NOMO-1 (cell line): ENCODE measurements at regions not wholly inside any gene's neighbourhood (a gene's known extent, or its start where the extent isn't known, plus 50 kb on each side); places are given as distances from the start of the nearest gene placed in this dataset.
"Not testable (repeated sequence)": the region's sequence is repeated elsewhere in the genome, so short reads cannot be mapped to it uniquely, and the experiment has no call there.

Source experiments
- DNase-seq, 2 experiments: peaks; one replicate each; lab custom pipeline; 2025; ENCODE audit not compliant: unreplicated experiment in 2 of 2; lab: John Stamatoyannopoulos, UW

DNA sequence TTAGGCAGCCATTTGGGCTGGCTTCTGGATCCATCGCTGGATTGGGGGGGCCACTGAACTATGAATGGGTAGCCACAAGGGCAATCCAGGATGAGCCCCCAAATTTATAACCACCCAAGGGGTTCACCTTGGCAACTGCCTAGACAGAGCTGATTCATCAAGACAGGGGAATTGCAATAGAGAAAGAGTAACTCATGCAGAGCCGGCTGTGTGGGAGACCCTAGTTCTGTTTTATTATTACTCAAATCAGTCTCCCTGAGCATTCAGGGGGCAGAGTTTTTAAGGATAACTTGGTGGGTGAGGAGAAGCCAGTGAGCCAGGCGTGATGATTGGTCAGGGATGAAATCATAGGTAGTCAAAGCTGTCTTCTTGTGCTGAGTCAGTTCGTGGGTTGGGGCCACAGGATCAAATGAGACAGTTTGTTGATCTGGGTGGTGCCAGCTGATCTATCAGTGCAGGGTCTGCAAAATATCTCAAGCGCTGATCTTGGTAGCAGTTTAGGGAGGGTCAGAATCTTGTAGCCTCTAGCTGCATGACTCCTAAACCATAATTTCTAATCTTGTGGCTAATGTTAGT is 57.9 kb downstream of the DNAJB9 start:
- DNase-seq: no peak

DNA sequence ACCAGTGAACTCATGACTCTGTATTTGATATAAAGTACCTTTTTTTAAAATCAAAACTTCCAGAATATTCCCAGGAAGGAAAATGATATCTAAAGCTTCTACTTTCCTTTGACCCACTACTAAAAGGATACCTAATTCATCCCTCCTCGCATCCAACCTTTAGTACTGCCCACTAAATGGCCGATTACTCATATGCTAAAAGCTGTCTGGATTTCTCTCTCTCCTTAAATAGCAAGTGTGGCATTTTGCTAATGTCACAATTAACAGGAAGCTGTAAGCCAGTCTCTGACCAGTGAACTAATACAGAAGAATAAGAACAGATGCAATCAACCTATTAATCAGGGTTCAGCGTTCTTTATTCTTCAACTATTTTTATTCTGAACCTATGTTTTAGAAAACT is 59.0 kb downstream of the DNAJB9 start:
- DNase-seq: no peak

DNA sequence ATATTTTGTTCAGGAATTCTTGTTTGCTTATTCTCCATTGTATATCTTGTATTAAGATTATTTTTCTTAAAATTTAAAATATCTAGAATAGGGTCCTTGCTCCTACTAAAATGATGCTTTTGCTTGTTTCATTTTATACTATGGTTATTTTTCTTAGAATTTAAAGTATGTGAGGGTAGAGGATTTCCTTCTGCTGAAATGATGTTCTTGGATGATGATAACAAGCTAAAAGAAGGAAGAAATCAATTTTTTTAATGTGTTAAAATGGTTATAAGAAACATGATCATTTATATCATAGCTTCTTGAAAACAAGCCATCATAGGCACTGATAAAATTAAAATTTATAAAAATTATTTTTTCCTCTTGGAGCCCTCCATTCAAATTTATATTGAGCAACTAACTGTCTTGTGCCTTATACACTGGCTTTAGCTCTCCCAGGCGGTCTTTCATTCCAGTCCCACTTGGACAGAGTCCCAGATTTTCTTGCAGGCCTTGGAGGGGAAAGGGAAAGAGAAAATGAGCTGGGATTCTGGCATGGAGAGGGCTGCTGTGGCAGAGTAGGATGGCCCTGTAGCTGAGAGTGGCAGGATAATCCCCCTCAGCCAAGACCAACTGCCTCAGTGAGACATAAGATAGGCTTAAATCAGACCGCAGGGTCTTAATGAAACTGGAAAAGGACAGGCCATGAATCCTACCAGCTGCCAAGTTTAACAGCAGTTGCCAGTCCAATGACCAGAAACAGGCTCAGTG is 60.2 kb downstream of the DNAJB9 start:
- no peak for DNase-seq

DNA sequence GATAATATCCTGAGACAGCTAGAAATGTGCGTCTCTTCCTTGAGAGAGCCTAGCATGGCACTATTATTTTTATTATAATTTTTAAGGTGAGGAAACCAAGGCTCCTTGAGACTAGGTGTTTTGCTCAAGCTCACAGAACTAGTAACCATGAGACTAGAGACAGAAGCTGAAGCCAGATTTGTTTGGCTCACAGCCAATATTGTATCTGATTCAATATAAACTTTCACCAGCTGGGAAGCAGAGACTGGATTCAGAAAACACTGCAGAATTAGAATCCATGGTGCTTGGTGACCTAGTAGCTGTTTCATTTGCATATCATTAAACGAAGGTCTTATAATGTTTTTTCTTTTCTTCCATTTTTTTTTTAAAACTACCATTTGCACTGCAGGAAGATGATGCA is 64.4 kb downstream of the DNAJB9 start:
- no peak for DNase-seq

DNA sequence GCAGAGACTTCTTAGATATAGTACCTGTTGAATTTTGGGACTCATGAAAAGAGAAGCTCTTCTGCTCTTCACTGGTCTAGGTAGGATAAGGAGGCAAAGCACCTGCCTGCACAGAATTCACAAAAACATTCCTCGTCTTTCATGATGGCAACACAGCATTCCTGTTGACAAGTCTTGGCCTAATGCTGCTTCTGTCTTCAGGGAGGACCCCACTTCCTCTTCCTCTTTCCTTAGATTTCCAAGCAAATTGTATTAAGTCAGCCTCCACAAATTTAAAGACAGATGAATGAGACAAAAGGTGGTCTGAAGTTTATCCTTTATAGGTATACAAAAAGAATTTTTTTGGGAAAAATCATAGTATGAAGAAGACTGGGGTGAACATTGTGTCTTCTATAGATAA is 64.9 kb downstream of the DNAJB9 start:
- DNase-seq: no peak

DNA sequence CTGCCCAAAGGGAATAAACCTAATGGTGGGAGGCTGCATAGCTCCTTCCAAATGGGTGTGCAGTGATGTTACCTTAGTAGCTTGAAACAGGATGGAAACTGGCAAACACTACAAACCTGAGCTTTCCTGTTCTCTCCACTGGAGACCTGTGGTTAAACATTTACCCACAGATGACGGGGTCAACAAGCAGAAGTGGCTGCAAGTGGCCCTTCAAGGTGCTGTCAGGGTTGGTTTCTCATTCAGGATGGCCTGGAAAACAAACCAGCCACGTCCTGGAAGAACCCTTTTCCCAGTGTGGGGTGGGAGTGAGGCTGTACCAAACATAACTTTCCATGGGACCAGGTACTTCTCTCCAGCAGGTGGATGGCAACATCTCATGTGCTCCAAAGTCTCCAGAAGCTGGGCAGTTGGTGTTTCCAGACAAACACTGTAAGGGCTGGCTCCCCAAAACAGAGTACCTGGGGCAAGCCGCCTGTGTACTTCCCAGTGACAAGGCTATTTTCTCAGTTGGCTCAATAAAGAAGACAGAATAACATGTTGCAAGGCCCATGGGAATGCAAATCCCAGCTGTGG is 67.5 kb downstream of the DNAJB9 start:
- no peak for DNase-seq

DNA sequence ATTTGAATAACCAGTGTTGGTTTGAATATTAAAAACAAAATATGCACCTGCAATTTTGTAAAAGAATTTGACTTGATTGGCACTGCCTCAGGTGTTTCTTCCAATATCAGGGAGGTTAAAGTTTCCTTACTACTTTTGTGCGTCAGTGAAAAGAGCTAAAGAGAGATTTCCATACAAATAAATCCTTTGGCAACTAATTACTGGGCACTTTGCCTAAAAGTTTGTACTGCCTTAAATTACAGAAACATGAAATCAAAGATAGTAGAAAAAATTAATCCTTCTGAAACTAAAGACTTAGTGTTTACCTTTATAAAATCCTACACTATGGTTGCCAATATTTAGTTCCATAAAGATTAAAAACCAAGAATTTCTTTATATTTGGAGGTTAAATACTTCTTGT is 72.5 kb downstream of the DNAJB9 start:
- DNase-seq: no peak

DNA sequence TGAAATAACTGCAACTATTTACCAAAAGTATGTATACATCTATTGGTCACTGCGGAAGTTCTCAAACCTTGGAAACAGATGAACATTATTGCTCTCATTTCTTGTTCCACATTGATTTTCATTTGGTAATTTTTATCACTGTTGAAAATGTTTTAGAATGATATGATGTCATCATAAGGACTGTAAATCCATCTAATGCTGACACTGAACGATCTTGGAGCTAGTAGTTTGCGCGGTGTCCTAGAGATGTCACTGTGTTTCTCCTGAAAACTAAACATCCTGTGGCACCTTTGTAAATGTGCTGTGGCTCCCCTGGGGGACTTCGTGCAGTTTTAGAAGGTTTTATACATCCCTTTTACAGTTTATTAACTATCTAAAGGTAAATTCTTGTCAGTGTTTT is 73.5 kb downstream of the DNAJB9 start:
- DNase-seq: no peak

DNA sequence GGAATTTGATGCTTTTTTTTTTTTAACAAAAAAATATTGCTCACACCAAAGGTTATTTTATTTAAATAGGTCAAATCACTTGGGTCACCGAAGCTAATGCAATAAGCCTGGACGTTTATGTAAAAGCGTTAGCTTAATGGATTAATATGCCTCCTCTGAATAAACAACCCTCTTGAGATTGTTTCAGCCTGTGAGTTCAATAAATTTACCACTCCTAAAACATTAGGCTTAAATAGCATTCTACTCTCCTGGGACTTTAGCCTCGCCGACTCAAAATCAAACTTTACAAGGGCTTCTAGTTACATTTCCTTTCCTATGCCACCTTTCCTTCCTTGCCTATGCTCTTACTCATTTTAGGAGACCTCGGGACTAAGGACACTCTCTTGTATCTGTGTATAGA is 79.3 kb downstream of the DNAJB9 start:
- no peak for DNase-seq

DNA sequence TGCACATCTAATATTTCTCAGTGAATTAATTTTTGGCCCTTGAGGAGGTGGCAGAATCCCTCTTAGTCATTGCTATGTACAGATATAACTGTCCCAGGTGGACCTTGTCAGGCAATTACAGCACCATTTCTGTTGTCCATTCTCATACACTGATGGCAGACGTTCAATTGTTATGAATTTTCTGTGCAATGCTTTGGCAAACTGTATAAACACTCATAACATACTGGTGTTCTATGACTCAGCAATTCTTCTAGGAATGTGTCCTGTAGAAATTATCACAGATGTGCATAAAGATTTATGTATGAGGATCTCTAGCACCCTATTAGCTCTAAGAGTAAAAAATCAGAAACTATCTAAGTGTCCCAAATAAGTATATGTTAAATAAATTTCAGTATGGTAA is 80.8 kb downstream of the DNAJB9 start:
- no peak for DNase-seq

DNA sequence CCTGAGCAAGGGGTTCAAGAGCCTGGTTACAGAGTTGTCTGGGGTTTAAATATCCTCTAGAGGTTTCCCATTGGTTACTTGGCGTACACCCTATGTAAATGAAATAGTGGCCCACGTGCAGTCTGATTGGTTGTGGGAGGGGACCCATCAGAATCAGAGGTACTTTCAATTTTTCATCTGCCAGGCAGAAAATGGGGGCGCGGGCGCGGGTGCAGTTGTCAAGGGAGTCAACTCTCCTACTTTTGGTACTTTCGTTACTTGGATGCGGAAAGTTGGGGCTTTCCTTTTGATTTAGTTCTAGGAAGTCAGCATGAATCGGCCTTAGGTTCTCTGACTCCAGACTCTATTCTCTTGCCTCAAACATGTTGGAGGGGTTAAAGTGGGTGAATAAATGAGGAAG is 83.2 kb downstream of the DNAJB9 start:
- DNase-seq: no peak

DNA sequence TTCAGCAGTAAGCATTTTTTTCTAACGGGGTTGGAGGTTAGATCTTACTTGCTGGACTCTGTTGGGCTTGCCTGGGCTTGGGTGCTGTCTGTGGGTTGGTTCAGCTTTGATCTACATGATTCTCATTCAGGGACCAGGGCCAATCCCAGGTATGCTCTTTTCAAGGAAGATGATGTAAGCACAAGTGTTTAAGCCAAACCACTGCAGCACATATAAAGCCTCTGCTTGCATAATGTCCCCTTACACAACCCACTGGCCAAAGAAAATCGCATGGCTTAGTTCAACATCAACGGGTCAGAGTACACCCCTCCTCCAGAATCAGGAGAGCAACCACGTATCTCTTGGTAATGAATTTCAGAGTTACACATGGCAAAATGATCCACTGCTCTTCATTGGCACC is 83.9 kb downstream of the DNAJB9 start:
- no peak for DNase-seq

DNA sequence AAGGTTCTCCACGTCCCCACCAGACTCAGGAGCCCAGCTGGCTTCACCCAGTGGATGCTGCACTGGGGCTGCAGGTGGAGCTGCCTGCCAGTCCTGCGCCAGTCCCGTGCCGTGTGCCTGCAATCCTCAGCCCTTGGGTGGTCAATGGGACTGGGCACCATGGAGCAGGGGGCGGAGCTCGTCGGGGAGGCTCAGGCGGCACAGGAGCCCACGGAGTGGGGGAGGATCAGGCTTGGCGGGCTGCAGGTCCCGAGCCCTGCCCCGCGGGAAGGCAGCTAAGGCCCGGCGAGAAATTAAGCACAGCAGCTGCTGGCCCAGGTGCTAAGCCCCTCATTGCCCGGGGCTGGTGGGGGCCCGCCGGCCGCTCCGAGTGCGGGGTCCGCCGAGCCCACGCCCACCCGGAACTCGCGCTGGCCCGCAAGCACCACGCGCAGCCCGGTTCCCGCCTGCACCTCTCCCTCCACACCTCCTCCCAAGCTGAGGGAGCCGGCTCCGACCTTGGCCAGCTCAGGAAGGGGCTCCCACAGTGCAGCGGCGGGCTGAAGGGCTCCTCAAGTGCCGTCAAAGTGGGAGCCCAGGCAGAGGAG is 87.6 kb downstream of the DNAJB9 start:
- not testable (repeated sequence) for DNase-seq

DNA sequence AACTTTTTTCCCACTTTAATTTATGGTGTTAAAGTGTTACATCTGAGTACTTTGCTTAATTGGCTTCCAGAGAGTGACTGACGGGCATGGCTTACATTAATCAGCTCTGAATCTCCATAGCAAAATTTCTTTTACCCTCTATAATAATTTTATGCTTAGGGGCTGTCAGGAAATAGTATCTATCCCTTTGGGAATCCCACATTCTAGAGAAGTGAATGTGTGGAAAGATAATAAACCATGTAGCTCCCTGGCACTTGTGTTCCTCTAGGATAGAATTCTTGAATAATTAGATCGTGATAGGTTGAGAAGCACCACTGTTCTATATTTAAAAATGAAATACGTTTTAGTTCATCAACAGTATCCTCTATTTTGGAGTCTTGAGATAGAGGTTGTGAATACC is 89.6 kb downstream of the DNAJB9 start:
- DNase-seq: no peak

DNA sequence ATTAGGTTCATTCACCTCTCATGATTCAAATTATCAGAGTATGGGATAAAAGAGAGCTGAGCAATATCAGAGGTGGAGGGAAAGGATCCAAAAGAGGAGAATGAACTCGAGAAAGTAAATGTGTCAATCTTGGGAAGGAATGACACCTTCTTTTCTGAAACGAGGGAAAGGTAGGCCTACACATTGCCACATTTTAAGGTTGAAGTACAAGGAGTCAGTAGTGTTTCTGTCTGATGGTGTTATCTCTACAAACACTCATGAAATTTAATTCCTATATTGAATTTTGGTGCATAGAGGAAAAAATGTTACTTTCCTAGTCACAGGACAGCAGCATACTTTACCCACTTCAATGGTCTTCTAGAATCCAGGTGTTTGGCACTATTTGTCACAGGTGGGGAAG is 90.2 kb downstream of the DNAJB9 start:
- no peak for DNase-seq

DNA sequence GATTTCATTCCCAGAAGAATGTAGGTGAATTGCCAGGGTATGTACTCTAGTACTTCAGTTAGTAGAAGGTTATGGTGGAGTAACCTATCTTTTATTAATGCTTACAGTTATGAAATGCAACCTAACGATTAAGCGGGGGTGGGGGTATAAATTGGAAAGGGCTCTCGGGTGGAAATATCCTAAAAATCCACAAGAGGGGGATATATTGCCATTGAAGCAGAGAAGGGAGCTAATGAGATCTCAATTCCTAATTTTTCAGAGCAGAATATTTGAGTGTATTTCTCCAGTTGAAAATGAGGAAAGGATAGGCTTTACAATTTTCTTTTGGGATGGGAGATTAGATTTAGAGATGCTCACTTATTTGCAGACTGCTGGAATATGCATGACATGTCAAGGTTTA is 90.8 kb downstream of the DNAJB9 start:
- DNase-seq: no peak

DNA sequence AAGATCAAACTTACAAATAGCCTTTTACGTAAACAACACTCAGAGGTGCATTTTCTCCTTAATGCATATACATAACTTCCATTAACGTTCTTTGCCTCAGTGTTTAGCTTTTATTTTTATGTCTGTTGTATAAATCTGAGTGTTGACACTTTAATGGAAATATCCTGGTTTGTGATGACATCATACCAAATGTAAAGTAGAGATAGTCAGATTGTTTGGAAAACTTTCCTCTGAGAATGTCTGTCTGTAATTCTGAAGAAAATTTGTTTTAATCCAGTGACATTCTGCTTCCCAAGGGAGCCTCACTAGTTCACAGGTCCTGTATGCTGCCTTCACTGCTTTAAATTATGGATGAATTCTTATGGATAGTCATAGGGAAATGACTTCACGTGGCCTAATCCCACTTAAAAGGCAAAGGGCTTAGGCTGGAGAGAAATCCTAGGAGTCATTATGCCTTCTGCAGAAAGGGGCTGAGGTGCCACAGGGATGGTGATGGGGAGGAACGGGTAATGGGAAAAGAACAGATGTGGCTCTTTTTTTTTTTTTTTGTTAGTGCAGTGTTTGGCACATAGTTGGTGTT is 93.2 kb downstream of the DNAJB9 start:
- no peak for DNase-seq

DNA sequence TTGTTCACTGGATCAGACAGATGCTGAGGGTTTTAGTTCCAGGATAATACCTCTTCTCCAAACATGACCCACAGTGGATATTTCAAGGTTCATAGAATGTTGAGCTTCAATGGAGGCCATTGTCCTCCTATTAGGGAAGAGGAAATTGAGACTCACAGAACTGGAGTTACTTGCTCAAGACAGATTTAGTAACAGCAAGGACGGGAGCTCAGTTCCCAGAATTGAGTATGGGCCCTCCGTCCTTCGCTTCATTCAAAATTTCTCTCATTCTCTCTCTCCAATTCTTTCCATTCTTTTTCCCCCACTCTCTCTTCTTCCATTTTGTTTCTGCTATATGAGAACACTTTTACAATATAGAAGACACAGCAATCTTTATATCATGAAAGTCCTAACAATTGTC is 94.0 kb downstream of the DNAJB9 start:
- no peak for DNase-seq

DNA sequence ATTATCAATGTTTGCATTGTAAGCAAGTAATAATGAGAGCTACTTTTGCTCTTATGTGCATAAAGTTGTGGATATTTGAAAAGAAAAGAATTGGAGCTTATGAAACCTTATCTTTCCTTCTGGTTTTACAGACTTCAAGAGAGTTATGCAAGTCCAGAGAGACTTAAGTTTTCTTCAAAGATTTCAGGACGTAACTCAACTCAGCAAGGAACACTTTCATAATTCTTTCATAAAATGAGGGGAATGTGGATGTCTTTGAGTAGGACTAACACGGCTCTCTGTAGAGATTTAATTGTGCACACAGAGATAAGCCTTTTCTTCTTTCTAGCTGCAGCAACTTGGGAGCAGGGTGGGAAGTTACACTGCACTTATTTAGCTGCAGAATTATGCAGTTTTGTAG is 97.5 kb downstream of the DNAJB9 start:
- DNase-seq: no peak

DNA sequence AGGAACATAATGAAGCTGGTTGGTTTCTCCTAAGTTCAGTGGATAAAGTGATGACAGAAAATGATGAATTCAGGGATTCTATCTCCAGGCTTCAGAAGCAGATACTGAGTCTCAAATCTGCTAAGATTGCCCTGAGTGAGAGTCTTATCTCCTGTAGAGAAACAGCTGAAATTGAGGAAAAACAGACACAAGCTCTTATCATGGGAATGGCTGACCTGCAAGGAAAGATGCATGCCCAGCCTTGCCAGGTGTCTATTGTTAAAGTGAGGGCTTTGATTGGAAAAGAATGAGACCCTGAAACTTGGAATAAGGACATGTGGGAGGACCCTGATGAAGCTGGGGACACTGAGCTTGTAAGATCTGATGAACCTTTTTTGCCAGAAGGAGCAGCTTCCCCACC is 100.3 kb downstream of the DNAJB9 start:
- no peak for DNase-seq

DNA sequence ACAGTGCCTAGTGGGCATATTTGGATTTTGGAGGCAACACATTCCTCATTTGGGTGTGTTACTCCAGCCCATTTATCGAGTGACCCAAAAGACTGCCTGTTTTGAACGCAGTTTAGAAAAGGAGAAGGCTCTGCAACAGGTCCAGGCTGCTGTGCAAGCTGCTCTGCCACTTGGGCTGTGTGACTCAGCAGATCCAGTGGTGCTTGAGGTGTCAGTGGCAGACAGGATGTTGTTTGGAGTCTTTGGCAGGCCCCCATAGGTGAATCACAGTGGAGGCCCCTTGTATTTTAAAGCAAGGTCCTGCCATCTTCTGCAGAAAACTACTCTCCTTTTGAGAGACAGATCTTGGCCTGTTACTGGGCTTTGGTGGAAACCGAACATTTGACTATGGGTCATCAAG is 104.0 kb downstream of the DNAJB9 start:
- not testable (repeated sequence) for DNase-seq

DNA sequence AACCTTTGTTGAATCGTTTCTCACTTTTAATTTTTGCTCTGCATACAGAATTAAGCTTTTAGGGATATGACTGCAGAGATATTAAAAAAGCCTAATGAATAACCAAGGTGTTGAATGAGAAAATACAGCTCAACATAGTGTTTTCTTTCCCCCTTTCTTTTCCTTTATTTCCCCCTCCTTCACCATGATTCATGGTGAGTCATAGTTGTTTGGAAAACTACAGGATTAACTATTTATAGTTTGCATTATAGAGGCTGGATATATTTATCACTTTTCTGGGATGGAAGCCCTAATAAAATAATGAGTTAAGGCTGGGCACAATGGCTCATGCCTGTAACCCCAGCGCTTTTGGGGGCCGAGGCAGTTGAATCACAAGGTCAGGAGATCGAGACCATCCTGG is 115.0 kb downstream of the DNAJB9 start:
- no peak for DNase-seq
